K562 (cell line): ENCODE measurements at regions not wholly inside any gene's neighbourhood (a gene's known extent, or its start where the extent isn't known, plus 50 kb on each side); places are given as distances from the start of the nearest gene placed in this dataset.

ENCODE experiments used
- ARID1B ChIP-seq: fragments of 450-650 bp; IDR thresholded peaks from 2 replicates; pipeline ENCODE4 v1.6.1; 2016; ENCODE audit warnings: antibody characterized with exemption, mild to moderate bottlenecking, inconsistent platforms
- BRF1 ChIP-seq: IDR thresholded peaks from 3 replicates; pipeline ENCODE4 v1.6.1; 2011; ENCODE audit warnings: borderline replicate concordance, mild to moderate bottlenecking; ENCODE audit not compliant: insufficient read length; ENCODE audit errors: extremely low read depth
- CEBPG ChIP-seq, 3 experiments: fragments of 200-800 bp in 1 of 3; sonication (Bioruptor generic) in 1 of 3; sonication (generic) in 1 of 3; formaldehyde crosslinking in 1 of 3; IDR thresholded peaks in 2 of 3; conservative IDR thresholded peaks in 1 of 3; 2 replicates each; pipeline versions ENCODE4 v1.6.1 to v1.8.0; 2016 to 2022; ENCODE audit warnings: missing compliant biosample characterization in 2 of 3, missing genetic modification characterization in 2 of 3, mild to moderate bottlenecking in 1 of 3, missing genetic modification reagents in 1 of 3
- CTCF ChIP-seq, 3 experiments: IDR thresholded peaks in 2 of 3; conservative IDR thresholded peaks in 1 of 3; 2 replicates each; pipeline ENCODE4 v1.5.1; 2011 to 2012; ENCODE audit warnings: low read length in 3 of 3, mild to moderate bottlenecking in 3 of 3, control low read depth in 2 of 3, improper control_type of control experiment in 1 of 3, inconsistent platforms in 1 of 3, low read depth in 1 of 3, mixed read lengths in 1 of 3, moderate library complexity in 1 of 3; ENCODE audit not compliant: insufficient read depth in 2 of 3
- DMBX1 ChIP-seq: fragments of 250-450 bp; sonication (Bioruptor Pico); IDR thresholded peaks from 2 replicates; pipeline ENCODE4 v1.8.0; 2022; ENCODE audit warnings: inconsistent platforms, mild to moderate bottlenecking, moderate library complexity, borderline replicate concordance
- EGR1 ChIP-seq: fragments of 450-650 bp; conservative IDR thresholded peaks from 2 replicates; pipeline ENCODE4 v1.6.1; 2017; ENCODE audit warnings: mild to moderate bottlenecking
- FOXK1 ChIP-seq: sonication (generic); formaldehyde crosslinking; IDR thresholded peaks from 2 replicates; pipeline ENCODE4 v1.8.0; 2022; ENCODE audit warnings: missing genetic modification reagents, mild to moderate bottlenecking, borderline replicate concordance
- HNRNPH1 ChIP-seq: fragments of 200-400 bp; formaldehyde crosslinking; optimal IDR thresholded peaks from 2 replicates; pipeline ENCODE3; 2017; ENCODE audit warnings: low read depth, mild to moderate bottlenecking, low read length, moderate library complexity
- L3MBTL2 ChIP-seq: fragments of 450-650 bp; IDR thresholded peaks from 2 replicates; pipeline ENCODE4 v1.6.1; 2016; ENCODE audit warnings: mild to moderate bottlenecking, moderate library complexity
- MCM2 ChIP-seq: fragments of 450-650 bp; IDR thresholded peaks from 2 replicates; pipeline ENCODE4 v1.6.1; 2017; ENCODE audit warnings: low read depth, mild to moderate bottlenecking
- PCBP1 ChIP-seq: fragments of 200-400 bp; formaldehyde crosslinking; IDR thresholded peaks from 2 replicates; pipeline ENCODE4 v1.6.1; 2018; ENCODE audit warnings: mild to moderate bottlenecking, low read depth, low read length; ENCODE audit not compliant: poor library complexity, severe bottlenecking
- RREB1 ChIP-seq: fragments of 250-450 bp; sonication (Bioruptor Pico); IDR thresholded peaks from 2 replicates; pipeline ENCODE4 v1.4.0; 2020
- TCF7L2 ChIP-seq: fragments of 150-350 bp; IDR thresholded peaks from 2 replicates; pipeline ENCODE4 v1.6.1; 2016; ENCODE audit warnings: low read depth, mild to moderate bottlenecking, low read length, moderate library complexity
- WHSC1 ChIP-seq: IDR thresholded peaks from one replicate; pipeline ENCODE4 v1.6.1; 2012; ENCODE audit warnings: low read length, control low read depth, inconsistent platforms
- ZBTB43 ChIP-seq: sonication (generic); formaldehyde crosslinking; IDR thresholded peaks from 2 replicates; pipeline ENCODE4 v1.8.0; 2023; ENCODE audit warnings: mild to moderate bottlenecking, missing genetic modification reagents
- ZFP1 ChIP-seq: fragments of 450-650 bp; formaldehyde crosslinking; IDR thresholded peaks from 2 replicates; pipeline ENCODE4 v1.4.0; 2020; ENCODE audit warnings: mild to moderate bottlenecking, mixed read lengths
- ZNF124 ChIP-seq: sonication (generic); formaldehyde crosslinking; IDR thresholded peaks from 2 replicates; pipeline ENCODE4 v1.8.1; 2022; ENCODE audit warnings: missing genetic modification reagents
- ZNF174 ChIP-seq: fragments of 250-450 bp; sonication (Bioruptor Pico); IDR thresholded peaks from 2 replicates; pipeline ENCODE4 v1.4.0; 2020; ENCODE audit warnings: mild to moderate bottlenecking
- ZNF175 ChIP-seq: fragments of 200-800 bp; sonication (Bioruptor generic); IDR thresholded peaks from 2 replicates; pipeline ENCODE4 v1.6.1; 2016; ENCODE audit warnings: low read depth, mild to moderate bottlenecking, missing genetic modification characterization, missing compliant biosample characterization
- ZNF766 ChIP-seq: fragments of 200-800 bp; sonication (Bioruptor generic); conservative IDR thresholded peaks from 2 replicates; pipeline ENCODE4 v1.6.1; 2016; ENCODE audit warnings: missing genetic modification characterization, missing compliant biosample characterization
- ZSCAN29 ChIP-seq: fragments of 450-650 bp; IDR thresholded peaks from 2 replicates; pipeline ENCODE4 v1.6.1; 2017

GRCh38 chr9:32884482-32884881, 101.1 kb downstream of the TMEM215 start (continued):
- TF ChIP-seq PCBP1 = no peak
- TF ChIP-seq DMBX1 (CRISPR knock-in tag) = no peak
- TF ChIP-seq EGR1 = no peak
- TF ChIP-seq ZNF174 (CRISPR knock-in tag) = no peak
- no peak for TF ChIP-seq ZNF124 (CRISPR knock-in tag)
- no peak for TF ChIP-seq FOXK1 (CRISPR knock-in tag)
- TF ChIP-seq ZNF766 = 0 out of 2 replicates have a peak, but pooled peaks have one; percentile 31
- no peak for TF ChIP-seq RREB1 (CRISPR knock-in tag)
- no peak for TF ChIP-seq HNRNPH1
- TF ChIP-seq MCM2 = no peak
- no peak for TF ChIP-seq CTCF (IDR thresholded peaks at IDR 0.05 in 2 of 3, conservative IDR thresholded peaks at IDR 0.05 in 1 of 3; ENCODE audit: insufficient read depth in 2 of 3, low read depth in 1 of 3, low read length in 3 of 3)
- TF ChIP-seq TCF7L2 = peak; percentile 72; the same call in 1 of the 2 replicates
- TF ChIP-seq WHSC1 = no peak
- TF ChIP-seq L3MBTL2 = 0 out of 2 replicates have a peak, but pooled peaks have one; percentile 45
- TF ChIP-seq ZFP1 (CRISPR knock-in tag) = no peak
- TF ChIP-seq ARID1B = peak; percentile 93
- no peak for TF ChIP-seq ZSCAN29
- TF ChIP-seq BRF1 = no peak
- no peak for TF ChIP-seq ZBTB43
- TF ChIP-seq CEBPG (CRISPR knock-in tag; IDR thresholded peaks at IDR 0.05) = no peak
- no peak for TF ChIP-seq CEBPG (tag; conservative IDR thresholded peaks at IDR 0.05 in 1 of 2, IDR thresholded peaks at IDR 0.05 in 1 of 2)
- TF ChIP-seq ZNF175 (CRISPR knock-in tag) = no peak
